GM19468 (cell line): ENCODE measurements at regions not wholly inside any gene's neighbourhood (a gene's known extent, or its start where the extent isn't known, plus 50 kb on each side); places are given as distances from the start of the nearest gene placed in this dataset.
"Not testable (repeated sequence)": the region's sequence is repeated elsewhere in the genome, so short reads cannot be mapped to it uniquely, and the experiment has no call there.

Source experiments
- ATAC-seq: cut with Tn5 transposase; IDR thresholded peaks from one replicate; pipeline ENCODE4 v1.9.1; 2021; ENCODE audit warnings: mild to moderate bottlenecking, moderate library complexity, moderate number of reproducible peaks; ENCODE audit not compliant: unreplicated experiment; ENCODE audit errors: extremely low read depth

DNA sequence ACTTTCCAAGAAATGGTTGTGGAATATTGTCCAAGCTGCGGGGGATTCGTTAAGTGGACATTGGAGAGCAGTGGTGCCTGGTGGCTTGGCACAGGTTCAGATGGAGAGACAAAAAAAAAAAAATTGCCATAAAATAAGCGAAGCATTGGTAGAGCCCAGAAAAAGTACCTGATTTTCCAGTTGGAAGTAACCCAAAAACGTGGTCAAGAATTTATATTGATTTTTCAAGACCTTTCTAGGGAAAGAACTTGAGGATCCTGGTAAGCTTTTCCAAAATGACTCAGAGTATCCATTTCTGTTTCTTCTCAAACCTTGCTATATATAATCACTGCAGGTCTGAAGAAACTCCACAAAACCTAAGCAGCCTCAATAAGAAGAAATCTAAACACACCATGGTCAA is 94.6 kb downstream of the ING1 start:
- no peak for ATAC-seq

DNA sequence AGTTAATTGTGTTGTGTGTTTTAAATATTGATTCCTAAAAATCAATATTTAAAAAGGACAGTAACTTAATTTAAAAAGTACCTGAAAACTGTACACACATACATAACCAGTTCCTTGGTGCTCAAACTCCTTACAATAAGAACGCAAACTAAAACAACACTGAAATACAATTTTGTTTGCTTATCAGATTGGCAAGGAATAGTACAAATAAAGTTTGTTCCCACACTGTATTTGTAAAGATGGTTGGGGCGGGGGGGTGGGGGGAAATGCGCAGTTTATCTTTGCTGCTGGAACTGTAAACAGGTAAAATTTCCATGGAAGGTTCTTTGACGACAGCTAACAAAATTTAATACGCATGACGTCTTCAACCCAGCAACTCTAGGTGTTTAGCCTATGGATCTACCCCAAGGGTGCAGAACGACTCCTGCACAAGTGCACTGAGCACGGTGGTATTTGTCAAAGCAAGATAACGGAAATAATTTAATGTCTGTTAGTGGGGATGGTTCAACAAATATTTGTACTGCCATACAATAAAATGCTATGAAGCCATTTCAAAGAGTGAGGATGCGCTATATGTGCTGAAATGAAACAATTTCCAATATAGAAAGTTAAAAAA is 96.5 kb downstream of the ING1 start:
- ATAC-seq = no peak

DNA sequence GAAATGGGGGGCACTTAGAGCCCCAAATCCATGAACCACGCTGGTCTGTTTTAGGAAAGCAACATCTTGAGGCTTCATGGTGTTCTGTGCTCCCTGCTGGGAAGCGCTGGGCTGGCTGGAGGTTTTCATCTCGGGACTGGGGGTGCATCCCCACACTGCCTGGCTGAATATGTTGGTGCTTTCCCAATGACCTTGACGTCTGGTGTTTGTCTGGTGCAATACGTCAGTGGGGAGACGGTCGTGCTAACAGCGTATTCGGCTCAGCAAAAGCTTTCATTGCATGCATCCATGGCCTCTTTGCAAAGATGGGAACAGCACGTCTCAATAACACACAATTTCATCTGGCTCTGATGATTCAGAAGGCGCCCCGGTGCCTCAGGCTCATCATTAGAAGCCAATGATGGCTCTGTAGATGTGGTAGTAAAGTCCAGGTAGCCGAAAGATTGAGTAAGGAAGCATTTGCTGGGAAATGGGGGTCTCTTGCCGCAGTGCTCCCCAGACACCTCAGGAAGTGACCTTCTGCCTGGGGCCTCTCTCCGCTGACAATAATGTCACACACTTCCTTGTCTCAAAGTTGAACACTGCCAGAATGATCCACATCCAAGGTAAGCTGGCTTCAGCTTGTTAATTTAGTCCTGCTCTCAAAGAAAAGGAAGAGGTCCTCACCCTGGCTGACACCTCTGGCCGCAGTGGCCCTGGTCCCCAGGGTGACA is 97.7 kb downstream of the ING1 start:
- ATAC-seq = no peak

DNA sequence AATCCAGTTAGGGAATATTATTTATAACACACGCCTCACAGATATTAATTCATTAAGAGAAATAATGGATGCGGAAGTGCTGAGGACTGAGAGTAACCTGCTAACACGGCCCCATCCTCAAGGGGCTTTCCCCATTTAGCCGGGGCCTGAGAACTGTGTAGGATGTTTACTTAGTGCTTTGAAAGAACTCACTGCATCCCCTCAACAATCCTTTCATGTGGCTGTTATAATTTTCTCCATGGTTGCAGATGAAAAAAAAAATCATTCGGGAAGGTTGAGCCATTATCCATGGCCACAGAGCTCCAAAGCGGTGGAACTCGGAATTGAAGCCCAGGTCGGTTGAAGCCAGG is 98.2 kb downstream of the ING1 start:
- no peak for ATAC-seq

DNA sequence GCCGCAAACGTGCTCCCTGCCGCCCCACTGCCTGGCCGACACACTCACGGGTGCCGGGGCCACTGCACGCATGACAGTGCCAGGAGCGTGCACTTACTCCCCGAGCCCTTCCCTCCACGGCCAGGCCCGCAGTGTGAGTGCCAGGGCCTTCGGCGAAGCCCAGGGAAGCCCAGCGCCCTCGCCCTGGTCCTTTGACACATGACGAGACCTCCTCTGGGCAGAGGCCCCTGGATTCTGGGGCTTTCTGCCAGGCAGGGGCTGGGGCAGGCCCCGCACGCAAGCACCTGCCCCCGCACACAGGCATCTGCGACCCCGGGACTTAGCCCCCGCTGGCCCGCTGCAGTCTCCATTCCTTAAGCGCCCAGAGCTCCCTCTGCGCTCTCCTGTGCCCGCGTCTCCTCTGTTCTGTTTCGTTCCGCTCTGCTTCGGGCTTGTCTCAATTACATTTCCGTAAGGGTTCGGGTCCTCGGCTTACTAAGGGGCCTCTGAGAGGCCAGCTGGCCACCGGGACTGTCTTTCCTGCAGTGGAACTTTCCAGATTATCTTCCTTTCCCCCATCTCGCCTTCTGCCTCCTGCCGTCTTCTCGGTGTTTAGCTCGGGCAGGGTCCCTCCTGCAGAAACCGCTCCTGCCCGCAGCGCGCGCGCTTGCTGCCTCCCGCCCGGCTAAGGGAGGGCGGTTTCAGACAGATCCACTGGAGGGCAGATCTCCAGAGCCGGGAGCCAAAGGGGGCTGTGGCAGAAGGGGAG is 98.8 kb downstream of the ING1 start:
- ATAC-seq = no peak

DNA sequence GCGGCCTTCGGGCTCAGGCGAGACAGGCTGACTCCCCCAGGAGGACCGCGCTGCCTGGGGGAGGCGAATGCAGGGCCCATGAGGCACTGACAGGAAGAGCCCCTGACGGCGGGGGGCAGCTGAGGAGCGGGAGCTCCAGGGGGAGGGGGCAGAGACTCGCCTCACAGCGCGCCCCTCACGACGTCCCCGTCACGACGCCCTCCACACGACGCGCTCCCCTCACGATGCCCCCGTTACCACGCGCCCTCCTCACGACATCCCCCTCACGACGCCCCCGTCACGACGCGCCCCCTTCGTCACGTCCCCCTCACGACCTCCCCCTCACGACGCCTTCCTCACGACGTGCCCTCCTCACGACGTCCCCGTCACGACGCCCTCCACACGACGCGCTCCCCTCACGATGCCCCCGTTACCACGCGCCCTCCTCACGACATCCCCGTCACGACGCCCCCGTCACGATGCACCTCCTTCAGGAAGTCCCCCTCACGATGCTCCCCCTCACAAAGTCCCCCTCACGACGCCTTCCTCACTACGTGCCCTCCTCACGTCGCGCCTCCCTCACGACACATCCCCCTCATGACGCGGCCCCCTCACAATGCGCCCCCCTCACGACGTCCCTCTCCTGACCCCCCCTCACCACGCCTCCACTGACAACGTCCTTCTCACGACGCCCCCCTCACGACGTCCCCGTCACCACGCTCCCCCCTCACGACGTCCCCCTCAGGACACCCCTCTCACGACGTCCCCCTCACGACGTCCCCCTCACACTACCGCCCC is 99.6 kb downstream of the ING1 start:
- no peak for ATAC-seq

DNA sequence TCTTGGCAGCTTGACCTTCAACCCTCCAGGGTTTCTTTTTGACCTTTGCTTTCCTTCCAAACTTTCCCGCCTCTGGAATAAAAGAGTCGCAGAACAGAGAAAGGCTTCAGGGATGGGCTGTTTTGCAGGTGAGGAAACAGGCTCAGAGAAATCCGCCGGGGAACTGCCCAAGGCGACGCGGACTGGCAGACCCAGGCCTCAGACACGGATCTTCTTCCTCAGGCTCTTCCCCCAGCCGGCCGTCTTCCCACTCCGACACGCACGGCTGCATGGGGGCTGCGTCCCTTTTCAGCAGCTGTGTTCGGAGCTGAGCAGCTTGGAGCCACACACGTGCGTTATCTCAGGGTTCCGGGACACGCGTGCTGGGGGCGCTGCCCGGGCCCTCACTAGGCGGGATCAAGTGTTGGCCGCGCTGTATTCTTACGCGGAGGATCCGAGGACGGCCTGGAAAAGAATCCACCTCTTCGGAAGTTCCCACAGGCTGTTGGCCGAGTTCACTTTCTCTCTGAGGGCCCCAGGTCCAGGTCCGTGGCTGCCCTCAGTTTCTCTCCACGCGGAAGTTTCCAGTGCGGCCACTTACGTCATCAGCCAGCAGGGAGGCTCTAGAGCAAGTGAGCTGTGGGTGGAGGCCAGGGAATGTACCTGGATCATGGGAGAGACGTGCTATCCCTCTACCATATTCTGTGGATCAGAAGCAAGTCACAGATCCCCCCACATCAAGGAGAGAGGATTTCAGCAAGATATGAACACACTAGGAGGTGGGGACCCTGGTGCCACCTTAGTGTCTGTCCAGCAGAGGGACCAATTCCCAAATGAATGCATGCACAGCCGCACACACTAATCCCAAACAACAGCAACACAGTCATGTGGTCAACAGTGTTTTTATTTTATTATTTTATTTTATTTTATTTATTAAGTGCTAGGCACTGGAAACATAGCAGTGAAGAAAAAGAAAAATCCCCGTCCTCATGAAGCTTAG is 100.4 kb downstream of the ING1 start:
- no peak for ATAC-seq

DNA sequence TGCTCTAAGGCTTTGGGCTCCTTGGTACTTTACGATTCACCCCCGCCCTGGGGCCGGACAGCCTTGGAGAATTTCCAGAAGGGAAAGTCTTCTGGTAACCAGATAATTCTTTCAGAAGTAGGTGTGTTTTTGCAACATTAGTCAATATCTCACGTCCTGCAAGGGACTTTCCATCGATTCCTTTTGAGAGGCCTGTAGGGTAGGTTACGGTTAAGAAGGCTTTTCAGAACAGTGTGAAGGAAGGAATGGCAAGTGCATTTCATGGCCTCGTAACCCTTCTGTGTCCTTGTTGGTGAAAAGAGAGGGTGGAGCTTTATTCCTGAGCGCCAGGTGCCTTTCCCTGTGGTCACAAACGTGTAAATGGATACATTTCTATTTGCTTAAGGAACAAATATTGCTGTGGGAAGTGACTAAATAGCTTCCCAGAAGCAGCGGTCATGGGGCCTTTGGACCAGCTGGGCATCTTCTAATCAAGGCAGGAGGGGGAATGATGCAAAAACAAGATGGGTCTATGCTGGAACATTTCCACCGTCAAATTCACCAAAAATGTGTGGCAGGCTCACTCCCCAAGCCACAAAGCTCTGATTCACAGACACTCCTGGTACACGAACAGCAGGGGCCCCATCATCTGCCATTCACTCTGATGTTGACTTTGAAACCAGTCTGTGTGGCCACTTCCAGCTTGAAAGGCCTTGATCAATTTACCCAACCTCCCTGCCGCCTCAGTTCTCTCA is 99.2 kb downstream of the ANKRD10 start:
- ATAC-seq = no peak

DNA sequence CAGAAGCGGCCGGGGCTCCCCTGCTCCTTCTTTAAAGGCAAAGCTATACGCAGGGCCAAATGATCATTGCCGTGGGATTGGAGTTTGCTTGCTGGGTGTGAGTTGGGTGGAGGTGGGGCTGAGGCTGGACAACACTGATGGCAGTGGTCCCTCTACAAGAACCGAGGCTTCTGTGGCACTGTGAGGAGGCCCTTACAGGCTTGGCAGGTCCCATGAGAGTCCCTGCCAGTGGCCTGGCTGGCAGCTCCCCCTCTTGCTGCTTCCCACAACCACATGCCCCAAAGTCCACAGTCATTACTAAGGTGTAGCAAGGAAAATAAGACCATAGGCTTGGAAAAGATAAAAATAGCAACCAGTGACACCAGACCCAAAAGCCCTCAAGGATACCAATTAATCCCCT is 98.4 kb downstream of the ANKRD10 start:
- no peak for ATAC-seq

DNA sequence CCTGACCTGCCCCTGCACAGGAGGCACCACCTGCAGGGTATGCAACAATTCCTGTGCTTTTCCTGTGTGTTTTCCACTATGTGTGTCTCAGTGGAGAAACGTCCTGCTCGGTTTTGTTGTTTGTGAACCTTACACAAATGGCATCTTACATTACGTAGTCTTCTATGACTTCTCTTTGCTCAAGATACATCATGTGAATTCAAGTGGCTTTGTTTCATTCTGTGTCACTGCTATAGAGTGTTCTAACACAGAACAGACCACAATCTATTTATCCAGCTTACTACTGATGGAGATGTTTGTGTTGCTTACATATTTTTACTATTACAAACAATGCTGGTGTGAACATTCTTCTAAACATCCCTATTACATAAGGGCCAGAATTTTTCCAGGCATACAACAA is 97.7 kb downstream of the ANKRD10 start:
- no peak for ATAC-seq

DNA sequence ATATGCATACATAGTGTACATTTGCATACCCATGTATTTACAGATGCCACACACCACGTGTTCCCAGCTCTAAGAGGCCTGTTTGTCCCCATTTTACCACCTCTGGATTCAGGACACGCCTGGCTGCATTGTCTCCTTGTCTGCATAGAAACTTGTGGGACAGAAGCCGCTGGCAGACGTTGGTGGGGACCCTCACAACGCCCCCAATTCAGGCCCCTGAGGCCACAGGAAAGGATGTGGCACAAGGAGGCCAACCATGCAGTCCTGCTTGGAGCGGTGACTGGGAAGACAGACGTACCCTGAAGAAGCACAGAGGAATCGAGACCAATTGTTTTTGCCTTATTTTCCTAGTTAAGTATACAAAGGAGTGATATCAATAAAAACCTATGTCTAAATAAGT is 96.1 kb downstream of the ANKRD10 start:
- no peak for ATAC-seq

DNA sequence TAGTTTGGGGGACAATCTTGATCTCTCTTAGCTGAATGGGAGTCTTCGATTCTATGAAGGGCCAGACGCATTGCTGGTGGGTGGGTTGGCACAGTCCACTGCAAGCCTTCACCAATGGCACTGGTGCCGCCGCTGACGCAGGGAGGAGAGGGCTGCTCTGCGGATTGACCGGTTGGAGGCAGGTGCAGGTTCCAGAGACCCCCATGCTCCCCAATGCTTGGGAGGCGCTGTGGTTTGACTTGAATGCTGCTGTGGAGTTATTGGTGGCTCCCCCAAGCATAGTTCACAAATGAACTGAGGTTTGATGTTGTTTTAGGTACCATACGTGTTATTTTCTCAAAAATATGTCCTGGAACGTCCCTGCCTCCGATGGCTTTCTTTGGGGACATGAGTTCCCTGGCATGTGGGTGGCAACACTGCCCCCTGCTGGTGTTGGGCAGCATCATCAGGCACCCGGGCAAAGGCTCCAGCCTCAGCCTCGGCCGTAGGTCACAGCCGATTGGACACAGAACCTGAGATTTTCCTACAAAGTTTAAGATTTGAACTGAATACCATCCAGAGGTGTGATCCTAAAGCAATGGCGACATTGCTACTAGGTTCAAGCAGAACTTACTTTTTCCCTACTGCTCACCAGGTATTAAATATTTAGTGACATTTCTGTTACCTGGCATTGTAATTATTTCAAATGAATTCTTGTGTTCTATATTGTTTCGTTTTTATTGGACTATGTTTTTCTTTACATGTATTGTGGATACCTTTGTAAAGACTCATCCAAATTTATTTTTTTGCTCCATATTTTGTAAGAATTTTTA is 95.5 kb downstream of the ANKRD10 start:
- ATAC-seq = peak; percentile 68

DNA sequence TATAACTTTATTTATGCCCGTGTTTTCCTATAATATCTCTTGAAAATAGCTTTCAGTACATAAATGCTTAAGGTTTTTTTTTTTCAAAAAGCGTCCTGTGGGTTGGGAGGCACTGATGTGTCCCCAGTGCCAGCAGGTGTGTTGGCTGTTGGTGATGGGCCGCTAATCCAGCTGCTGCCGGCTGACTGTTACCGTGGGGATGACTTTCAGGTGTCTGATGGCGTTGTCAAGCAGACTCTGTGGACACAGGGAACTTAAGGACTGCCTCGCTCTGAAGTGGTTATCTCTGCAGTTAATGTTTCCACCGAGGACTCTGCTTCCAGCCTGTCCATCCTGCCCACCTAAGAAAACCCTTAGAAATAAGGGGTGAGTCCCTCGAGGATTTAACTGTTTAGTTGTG is 94.5 kb downstream of the ANKRD10 start:
- no peak for ATAC-seq

DNA sequence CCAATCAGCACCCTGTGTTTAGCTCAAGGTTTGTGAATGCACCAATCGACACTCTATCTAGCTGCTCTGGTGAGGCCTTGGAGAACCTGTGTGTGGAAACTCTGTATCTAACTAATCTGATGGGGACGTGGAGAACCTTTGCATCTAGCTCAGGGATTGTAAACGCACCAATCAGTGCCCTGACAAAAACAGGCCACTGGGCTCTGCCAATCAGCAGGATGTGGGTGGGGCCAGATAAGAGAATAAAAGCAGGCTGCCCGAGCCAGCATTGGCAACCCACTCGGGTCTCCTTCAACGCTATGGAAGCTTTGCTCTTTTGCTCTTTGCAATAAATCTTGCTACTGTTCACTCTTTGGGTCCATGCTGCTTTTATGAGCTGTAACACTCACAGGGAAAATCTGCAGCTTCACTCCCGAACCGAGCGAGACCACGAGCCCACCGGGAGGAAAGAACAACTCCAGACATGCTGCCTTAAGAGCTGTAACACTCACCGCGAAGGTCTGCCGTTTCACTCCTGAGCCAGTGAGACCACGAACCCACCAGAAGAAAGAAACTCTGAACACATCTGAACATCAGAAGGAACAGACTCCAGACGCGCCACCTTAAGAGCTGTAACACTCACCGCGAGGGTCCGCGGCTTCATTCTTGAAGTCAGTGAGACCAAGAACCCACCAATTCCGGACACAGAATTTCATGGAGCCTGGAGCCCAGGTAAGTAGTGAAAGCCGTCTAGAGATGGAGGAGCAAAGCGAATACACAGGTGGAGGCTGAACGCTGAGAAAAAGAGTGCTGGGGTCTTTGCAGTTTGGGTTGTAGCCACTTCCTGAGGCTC is 92.8 kb downstream of the ANKRD10 start:
- ATAC-seq = not testable (repeated sequence)

DNA sequence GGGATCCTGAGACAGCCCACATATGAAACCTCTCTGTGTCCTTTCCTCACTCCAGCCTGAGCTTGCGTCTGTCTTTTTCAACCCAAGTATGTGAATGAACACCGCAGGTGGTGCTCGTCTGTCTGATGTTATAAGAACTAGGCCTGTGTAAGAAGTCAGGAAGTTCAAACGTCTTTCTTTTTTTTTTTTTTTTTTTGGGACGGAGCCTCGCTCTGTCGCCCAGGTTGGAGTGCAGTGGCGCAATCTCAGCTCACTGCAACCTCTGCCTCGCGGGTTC is 92.3 kb downstream of the ANKRD10 start:
- no peak for ATAC-seq

DNA sequence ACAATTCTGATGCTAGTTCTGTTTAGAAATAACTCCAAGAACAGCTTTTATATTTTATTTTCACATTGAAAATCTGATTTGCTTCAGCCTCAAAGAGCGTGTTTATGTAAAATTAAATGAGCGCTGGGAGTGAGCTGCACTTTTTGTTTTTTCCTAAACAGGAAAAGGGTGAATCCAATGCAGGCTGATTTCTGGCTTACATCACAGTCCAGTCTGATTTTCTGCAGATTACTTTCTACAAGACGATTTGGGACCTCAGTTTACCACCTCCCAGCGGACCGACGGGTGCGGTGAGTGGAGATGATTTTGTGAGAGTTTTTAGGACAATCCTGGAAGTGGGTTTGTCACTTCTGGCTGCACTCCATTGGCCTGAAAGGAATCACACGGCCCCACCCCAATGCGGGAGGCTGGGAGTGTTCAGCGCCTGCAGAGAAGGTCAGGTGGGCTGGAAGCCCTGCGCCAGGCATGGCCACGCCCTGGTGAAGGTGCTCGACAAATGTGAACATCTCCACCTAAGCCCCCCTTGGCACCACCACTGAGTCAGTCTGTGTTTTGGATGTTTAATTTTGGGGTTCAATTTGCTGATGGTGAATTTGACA is 90.1 kb downstream of the ANKRD10 start:
- no peak for ATAC-seq

DNA sequence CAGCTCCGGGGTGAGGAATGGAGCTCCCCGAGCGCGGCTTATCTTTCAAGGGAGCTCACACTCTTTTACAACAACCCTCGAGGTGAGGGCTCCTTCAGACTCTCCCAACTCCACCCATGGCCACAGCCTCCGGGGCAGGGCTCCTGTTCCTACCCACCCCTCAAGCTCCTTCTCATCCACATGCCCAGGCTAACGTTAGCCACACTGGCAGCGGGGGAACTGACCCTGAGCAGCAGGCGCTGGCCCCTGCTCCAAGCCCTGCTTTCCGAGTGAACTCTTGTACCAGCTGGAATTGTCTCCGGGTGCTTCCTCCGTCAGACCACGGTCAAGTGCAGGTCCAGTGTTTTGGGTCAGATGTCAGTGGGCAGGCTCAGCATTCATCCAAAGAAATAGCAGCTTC is 89.4 kb downstream of the ANKRD10 start:
- no peak for ATAC-seq
